Skeletal muscle cell (primary cell): ENCODE measurements at regions not wholly inside any gene's neighbourhood (a gene's known extent, or its start where the extent isn't known, plus 50 kb on each side); places are given as distances from the start of the nearest gene placed in this dataset.

Experiments
- DNase-seq: peaks from one replicate; pipeline ENCODE4 v3.0.0-alpha.2; 2010; ENCODE audit warnings: low read depth
- H3K4me3 ChIP-seq: 2 replicates; pipeline ENCODE4 v1.5.1; 2011; ENCODE audit warnings: low read depth, mild to moderate bottlenecking, control low read depth, low read length, moderate library complexity

DNA sequence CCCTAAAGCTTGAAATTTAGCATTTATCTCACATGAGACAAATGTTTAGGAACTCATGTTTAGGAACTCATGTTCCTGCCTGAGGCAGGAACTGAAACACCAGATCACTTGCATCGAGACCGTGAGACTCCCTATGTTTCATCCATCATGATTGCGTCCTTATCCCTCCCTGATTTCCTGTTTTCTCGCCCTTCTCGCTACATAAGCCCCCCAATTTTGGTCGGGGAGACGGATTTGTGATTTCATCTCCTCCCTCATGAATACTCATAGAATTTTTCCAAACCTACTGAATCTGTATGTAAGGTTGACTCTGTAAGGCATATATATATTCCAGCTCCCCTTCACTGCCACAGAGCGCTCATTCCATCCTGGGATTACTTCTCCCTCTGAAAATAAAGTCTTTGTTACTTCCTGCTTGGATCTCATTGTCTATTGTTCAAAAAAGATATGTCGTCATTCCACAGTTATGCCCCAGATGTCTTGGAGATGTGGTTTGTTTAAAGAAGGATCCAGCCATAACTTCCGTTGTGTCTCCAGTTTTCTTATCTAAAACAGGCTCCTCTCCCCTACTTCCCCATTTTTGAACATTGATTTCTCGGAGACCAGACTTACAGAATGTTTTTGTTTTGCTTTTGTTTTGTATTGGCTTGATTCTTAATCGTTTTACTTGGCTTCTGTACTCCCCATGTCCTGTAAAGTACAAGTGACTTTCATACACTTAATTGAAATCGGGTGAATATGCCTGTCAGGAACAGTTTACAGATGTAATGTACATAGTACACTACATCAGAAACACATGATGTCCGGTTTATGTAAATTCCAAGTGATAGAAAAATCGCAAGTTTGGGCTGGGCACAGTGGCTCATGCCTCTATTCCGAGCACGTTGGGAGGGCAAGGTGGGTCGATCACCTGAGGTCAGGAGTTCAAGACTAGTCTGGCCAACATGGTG lies 118.7 kb downstream of the HFE start:
- DNase-seq, result no peak
- peak overlapping the region; percentile 81 for H3K4me3 ChIP-seq

DNA sequence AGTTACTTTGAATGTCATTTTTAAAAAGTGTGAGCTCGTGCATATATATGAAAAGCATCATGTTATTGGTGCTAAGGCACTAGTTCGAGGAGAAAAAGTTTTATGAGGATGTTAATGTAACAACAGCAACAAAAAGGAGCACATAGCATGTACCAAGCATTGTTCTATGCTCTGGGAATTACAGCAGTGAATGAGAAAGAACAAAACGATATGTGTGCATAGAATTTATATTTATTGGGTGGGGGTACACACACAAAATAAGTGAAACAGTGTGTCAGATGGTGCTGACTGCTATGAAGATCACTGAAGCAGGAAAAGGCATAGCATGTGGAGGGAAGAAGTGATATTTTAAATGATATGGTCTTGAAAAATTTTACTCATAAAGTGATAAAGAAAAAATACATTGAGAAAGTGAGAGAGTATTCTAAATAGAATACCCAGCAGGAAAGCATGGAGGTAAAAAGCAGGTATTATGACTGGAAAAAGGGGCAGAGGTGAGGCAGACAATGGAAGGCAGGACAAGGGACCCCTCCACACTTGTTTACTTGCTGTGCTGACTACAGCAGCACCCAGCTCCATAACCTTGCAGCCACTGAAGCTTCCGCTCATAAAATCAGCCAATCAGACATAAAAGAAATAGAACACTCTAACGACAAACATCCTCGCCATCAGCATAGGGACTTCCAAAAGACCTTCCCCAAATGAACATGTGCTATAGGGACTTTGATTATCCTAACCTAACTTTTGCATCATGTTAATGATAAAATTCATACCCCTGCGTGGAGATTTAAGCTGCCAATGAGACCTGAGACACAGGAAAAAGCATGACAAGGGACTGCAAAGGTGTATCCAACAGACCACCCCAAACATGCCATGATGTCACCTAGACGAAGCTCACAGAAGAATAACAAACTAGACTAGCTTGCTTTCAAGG lies 119.9 kb downstream of the HFE start:
- no peak overlapping the region for H3K4me3 ChIP-seq
- no peak for DNase-seq

DNA sequence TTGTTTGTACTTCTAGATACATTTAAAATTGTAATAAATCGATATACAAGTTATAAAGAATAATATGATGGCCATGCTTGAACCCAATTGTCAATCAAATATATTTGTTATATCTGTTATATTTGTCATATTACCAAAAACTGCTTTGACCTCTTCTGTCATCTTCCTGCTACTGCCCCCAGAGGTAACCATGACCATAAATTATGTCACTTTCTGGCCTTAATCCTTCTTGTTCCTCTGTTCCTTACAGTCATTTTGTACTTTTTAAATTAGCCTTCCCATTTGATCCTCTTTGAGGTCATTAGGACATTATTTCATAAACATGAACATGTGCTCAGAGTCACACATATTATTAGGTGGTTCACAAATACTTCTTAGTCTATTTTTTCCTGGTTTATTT lies 124.7 kb downstream of the HFE start:
- no peak overlapping the region for H3K4me3 ChIP-seq
- DNase-seq, result no peak

DNA sequence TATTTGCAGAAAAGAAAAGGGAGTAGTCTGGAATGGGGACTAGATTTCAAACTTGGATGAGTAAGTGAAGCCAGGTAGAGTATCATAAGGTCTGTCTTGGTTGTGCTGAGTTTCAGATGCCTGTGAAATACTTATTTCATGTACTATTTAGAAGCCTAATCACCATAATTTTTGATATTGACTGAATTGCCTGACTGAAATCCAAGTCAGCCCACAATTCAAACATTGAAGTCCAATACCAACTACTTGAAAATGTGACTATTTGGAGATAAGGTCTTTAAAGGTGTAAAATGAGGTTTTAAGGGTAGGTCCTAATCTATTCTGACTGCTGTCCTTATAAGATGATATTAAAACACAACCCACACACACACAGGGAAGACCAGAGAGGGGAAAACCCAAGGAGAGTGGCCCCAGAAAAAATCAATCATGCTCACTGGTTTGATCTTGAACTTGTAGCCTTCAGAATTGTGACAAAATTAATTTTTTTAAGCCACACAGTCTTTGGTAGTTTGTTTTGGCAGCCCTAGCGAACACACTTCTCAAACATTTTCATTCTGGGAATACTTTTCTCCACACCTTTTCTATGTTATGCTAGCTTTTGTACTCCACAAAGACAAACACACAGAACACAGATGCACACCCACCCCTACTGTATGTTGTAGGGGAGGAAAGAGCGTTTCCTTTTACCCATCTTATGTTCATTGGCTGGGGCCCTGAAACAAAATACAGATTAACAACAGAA lies 126.3 kb downstream of the HFE start:
- no peak for DNase-seq
- H3K4me3 ChIP-seq, result no peak overlapping the region

DNA sequence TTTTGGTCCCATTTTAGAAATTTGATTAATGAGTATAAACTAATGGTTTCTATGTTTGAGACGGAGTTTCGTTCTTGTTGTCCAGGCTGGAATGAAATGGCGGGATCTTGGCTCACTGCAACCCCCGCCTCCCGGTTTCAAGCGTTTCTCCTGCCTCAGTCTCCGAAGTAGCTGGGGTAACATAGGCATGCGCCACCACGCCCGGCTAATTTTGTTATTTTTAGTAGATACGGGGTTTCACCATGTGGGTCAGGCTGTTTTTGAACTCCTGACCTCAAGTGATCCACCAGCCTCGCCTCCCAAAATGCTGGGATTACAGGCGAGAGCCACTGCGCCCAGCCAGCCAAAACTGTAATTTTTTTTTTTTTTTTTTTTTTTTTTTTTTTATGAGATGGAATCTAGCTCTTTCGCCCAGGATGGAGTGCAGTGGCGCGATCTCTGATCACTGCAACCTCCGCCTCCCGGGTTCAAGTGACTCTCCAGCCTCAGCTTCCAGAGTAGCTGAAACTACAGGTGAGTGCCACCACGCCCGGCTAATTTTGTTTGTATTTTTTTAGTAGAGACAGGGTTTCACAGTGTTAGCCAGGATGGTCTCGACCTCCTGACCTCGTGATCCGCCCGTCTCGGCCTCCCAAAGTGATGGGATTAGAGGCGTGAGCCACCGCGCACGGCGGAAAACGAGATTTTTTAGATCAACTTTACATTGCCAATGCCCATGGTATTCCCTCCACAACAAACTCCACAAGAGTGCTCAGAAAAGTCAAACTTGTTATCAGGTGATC lies 127.8 kb downstream of the HFE start:
- H3K4me3 ChIP-seq, result peak overlapping the region; percentile 52
- DNase-seq, result no peak

DNA sequence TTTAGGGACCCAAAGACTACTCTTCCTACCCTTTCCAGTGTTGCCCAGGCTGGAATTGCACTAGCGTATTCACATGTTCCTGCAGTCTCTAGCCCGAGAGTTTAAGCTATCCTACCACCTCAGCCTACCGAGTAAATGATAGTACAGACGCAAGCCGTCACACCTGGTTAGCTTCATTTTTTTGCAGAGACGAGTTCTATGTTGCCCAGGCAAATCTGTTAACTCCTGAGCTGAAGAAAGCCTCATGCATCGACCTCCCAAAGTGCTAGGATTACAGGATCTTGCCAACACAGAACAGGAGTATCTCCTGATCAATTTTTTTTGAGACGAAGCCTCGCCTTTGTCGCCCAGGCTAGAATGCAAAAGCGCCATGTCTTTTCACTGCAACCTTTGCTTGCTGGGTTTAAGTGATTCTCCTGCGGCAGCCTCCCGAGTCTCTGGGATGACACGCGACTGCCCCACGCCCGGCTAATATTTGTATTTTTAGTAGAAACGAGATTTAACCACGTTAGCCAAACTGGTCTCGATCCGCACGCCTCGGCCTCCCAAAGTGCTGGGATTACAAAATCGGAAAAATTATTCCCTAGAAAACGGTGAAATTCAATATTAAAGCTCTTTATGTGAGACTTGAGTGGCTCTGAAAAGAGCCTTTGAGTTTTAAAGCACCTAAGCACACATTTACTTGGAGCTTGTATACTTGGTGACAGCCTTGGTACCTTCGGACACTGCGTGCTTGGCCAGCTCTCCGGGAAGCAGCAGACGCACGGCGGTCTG lies 128.5 kb downstream of the HFE start:
- peak overlapping the region; percentile 52 for H3K4me3 ChIP-seq
- DNase-seq, result no peak

DNA sequence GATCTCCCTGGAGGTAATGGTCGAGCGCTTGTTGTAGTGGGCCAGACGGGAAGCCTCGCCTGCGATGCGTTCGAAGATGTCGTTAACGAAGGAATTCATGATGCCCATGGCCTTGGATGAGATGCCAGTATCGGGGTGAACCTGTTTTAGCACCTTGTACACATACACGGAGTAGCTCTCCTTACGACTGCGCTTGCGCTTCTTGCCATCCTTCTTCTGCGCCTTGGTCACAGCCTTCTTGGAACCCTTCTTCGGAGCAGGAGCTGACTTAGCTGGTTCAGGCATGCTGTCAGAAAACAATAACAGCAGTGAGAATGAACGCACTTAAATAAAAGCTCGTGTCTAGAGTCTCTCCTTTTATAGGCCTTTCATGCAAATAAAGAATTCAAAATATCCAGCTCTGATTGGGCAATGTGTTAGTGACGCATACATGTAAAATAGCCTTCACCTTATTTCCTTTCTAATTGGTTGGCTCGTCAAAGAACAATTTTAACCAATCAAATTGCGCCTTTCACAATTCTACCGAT lies 129.2 kb downstream of the HFE start:
- H3K4me3 ChIP-seq, result peak overlapping the region; percentile 52
- peak; percentile 94 for DNase-seq

DNA sequence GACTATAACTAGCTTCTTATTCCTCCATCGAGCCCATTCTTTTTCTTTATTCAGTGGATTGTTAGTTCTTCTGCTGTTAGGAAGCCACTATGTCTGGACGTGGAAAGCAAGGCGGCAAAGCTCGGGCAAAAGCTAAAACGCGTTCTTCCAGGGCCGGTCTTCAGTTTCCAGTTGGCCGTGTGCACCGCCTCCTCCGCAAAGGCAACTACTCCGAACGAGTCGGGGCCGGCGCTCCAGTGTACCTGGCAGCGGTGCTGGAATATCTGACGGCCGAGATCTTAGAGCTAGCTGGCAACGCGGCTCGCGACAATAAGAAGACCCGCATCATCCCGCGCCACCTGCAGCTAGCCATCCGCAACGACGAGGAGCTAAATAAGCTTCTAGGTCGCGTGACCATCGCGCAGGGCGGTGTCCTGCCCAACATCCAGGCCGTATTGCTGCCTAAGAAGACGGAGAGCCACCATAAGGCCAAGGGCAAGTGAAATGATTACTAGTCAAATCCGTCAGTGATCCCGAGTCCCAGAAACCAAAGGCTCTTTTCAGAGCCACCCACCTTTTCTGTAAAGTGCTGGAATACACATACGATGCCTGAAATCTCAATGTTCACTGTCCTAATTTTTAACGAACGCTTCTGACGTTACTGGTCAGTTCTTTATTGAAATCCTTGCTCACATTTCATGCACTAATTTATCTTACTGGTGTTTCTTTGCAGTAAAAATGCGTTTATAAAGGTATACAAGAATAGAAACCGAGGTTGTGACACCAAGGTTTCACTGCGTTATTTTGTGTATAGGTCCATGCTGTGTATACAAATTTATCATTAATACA lies 129.9 kb downstream of the HFE start:
- no peak for DNase-seq
- peak overlapping the region; percentile 52 for H3K4me3 ChIP-seq

DNA sequence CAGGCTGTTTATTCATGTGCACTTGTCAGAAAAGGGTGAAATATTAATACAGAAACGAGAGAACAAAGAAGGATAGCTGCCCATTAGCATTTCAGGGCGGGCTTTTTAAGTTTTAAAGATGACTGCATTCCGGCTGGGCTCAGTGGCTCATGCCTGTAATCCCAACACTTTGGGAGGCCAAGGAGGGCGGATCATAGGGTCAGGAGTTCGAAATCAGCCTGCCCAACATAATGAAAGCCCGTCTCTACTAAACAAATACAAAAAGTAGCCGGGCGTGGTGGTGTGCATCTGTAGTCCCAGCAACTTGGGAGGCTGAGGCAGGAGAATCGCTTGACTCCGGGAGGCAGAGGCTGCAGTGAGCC lies 130.5 kb downstream of the HFE start:
- no peak for DNase-seq

DNA sequence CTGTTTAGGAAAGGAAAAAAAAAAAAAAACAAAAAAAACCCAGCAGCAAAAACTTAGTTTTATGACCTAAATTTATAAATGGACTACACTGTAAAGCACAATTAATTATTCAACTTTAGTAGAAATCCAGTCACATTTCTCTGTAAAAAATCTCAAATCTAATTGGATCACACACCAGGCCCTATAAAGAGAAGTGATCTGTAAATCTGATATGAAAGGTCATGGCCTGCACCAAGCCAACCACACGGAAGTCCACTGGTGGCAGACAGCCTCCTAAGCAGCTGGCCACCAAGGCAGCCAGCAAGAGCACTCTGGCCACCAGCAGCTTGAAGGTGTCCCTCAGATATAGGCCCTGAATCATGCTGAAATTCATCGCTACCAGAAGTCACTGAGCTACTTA lies 131.6 kb downstream of the HFE start:
- H3K4me3 ChIP-seq, result no peak overlapping the region
- no peak for DNase-seq

More for the DNA sequence above, 130.5 kb downstream of the HFE start:
- peak overlapping the region; percentile 52 for H3K4me3 ChIP-seq

DNA sequence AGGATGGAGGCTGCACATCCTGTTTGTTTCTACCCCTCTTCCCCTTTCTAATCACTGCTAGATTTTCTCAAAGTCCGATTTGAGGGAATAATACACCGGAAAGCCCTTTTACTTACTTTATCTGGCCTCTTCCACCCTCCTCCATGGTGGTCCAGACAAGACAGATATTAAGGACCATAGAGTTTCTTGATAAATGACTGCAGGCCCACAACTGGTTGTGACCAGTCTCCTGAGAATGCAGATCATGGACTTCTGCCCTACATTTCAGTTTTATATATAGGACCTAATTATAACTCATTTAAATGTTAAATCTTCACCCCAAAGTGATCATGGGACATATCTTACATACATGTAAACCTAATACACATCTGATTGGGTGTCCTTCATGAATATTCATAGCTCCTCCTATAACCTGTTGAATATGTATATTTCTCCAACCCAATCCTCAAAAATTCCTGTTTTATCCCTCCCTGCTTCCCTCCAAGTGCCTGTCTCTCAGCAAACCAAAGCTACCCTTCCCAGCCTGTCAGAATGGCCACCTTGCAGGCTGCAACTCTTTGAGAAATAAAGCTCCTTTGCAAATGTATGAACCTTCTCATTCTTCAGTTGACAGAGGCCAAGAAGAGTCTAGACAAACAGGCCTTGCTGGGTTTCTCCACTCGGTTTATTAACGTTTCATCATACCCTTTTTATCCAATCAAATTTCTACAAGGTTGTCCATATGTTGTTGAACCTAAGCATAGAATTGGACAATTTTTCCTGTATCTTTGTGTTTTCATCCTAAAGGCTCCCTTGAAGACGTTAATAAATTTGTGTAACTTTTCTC lies 133.1 kb downstream of the HFE start:
- no peak overlapping the region for H3K4me3 ChIP-seq
- no peak for DNase-seq

DNA sequence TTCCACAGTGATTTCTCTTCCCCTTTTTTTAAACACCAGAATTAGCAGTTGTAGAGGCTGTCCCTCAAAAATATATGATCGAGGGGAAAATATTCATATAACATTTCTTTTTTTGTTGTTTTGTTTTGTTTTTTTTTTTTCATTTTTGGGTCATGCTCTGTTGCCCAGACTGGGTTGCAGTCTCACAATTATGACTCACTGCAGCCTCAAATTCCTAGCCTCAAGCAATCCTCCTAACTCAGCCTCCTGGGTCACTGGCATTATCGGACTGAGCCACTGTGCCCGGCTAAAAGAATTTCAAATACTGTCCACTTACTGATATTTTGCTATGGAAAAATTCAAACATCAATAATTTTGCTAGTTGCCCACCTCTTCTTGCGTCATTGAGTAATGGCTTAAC lies 134.0 kb downstream of the HFE start:
- no peak overlapping the region for H3K4me3 ChIP-seq
- DNase-seq, result no peak

DNA sequence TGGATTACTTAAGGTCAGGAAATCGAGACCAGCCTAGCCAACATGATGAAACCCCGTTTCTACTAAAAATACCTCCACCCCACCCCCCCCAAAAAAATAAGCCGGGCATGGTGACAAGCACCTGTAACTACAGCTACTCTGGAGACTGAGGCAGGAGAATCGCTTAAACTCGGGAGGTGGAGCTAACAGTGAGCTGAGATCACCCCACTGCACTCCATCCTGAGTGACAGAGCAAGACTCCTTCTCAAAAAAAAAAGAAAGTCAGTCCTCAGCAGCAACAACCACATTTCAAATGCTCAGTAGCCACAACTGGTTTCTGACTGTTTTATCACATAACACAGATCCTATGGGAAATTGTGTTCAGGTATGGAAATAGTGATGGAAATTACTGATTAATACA lies 135.3 kb downstream of the HFE start:
- H3K4me3 ChIP-seq, result no peak overlapping the region
- no peak for DNase-seq

DNA sequence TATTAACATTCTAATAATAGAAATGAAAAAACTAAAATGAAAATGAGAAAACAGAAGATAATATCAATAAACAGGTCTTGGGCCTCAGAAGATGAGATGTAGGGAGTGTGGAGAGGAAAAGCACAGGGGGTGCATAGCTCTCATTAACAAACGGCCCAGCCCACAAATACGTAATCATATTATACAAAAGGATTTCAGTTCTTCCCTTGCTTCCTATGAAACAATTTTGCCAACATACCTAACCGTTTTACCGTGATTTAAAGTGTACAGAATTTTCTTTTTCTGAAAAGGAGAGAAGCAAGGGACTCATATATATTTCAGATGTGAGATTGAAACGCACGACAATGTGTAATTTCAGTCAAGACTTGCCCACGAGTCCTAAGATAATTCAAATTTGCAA lies 136.0 kb downstream of the HFE start:
- no peak for DNase-seq
- H3K4me3 ChIP-seq, result peak overlapping the region; percentile 66

DNA sequence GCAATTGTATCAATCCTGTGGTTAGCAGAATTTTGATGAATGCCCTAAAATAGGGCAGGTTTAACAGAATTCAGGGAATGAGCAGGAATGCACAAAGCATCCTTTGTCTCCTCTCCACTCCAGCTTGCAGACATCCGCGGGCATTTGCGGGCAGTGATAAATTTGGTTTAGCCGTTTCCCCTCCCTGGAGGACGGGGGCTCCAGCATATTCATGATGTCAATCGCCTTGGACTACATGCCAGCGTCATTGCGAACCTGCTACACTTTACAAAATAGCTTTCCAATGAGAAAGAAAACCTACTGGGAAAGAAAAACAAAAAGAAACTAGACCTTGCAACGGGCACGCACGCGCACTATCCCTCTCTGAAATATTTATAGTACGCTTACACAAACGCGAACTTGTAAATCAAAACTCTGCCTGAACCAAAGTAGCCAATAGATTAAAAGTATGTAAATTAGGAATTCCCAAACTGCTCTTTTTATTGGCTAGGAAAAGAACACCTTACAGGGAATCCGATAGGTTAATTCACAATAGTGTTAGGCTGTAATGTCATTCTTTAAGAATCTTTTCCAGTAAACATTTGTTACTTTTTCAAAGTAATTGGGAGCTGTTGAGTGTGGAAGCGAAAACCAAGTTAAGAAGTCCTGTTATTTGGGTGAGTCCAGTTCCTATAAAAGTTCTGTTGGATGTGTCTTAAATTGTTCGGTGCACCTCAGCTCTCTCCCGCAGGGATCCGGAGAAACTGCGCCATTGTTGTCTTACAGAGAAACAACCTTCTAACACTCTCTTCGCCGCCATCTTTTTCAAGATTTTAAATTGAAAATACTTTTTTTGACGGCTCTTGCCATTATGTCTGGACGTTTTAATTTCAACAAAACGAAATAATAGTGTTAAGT lies 136.7 kb downstream of the HFE start:
- DNase-seq, result peak; percentile 89

DNA sequence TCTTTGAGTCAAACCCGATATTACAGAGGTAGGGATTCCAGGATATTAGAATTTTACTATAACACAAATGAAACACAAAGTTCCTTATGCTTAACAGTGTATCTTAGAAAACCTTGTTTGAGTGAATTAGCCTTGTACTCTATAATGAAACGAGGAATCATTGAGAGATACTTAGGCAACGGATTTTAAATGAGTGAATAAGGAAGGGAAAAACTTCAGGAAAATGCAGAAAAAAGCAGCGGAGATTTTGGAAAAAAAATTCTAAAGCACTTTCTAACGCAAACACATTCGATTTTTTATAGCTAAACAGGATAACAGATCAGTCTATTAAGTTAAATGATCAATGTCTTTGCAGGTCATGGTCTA lies 137.3 kb downstream of the HFE start:
- peak overlapping the region; percentile 66 for H3K4me3 ChIP-seq
- DNase-seq, result no peak

More for the DNA sequence above, 136.7 kb downstream of the HFE start:
- H3K4me3 ChIP-seq, result peak overlapping the region; percentile 66
